PC-9 (cell line): ENCODE measurements at regions not wholly inside any gene's neighbourhood (a gene's known extent, or its start where the extent isn't known, plus 50 kb on each side); places are given as distances from the start of the nearest gene placed in this dataset.

ENCODE experiments used
- EZH2 ChIP-seq: fragments of 200-600 bp; sonication (generic); IDR thresholded peaks from 2 replicates; pipeline ENCODE4 v1.8.0; 2017; ENCODE audit warnings: antibody characterized with exemption, low read depth
- TF ChIP-seq, protein P1 (sequence below): fragments of 200-600 bp; sonication (generic); conservative IDR thresholded peaks from 2 replicates; pipeline ENCODE4 v1.6.1; 2017; ENCODE audit warnings: mixed run types, antibody characterized with exemption, mild to moderate bottlenecking, moderate library complexity

DNA sequence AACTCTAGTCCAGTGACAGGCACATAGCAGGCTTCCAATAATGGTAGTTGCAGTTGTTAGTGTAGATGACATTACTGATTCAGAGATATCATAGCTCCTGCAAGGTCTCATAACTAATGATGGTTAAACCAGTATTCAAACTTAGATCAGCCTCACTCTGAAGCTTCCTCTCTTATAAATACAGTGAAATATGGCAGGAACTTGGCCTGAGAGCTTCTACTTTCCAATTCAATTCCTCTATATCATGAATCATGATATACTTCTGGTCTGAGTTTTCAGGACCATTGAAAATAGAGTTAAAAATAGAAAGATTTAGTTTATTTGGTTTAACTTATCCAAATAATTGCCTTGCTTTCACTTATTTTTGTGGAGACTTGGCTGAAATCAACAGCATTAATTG, 167.5 kb upstream of the NOVA1 start:
- TF ChIP-seq, protein P1, sequence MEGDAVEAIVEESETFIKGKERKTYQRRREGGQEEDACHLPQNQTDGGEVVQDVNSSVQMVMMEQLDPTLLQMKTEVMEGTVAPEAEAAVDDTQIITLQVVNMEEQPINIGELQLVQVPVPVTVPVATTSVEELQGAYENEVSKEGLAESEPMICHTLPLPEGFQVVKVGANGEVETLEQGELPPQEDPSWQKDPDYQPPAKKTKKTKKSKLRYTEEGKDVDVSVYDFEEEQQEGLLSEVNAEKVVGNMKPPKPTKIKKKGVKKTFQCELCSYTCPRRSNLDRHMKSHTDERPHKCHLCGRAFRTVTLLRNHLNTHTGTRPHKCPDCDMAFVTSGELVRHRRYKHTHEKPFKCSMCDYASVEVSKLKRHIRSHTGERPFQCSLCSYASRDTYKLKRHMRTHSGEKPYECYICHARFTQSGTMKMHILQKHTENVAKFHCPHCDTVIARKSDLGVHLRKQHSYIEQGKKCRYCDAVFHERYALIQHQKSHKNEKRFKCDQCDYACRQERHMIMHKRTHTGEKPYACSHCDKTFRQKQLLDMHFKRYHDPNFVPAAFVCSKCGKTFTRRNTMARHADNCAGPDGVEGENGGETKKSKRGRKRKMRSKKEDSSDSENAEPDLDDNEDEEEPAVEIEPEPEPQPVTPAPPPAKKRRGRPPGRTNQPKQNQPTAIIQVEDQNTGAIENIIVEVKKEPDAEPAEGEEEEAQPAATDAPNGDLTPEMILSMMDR: no peak
- no peak for TF ChIP-seq EZH2
